ENCODE measurements at regions not wholly inside any gene's neighbourhood (a gene's known extent, or its start where the extent isn't known, plus 50 kb on each side); places are given as distances from the start of the nearest gene placed in this dataset.
A peak's percentile ranks its signal among the peaks of the same experiment; 100 is the strongest.

GRCh38 chr14:58805605-58806409 lies 168.0 kb downstream of the DACT1 start:
- no peaks in the 10 kb centered on the region for H3K4me1 Mint-ChIP-seq (ENCODE audit: low read depth)
- ATAC-seq (replicated peaks in 1 of 2) = no peak
- no peak overlapping the region for H3K4me3 Mint-ChIP-seq
- H3K9me3 Mint-ChIP-seq = peaks cover 1 to 4% of the 10 kb centered on the region in 2 donors
- no peaks in the 10 kb centered on the region for H3K27me3 Mint-ChIP-seq (ENCODE audit: low read depth)
- DNase-seq = no peak
- H3K36me3 Mint-ChIP-seq (ENCODE audit: insufficient read depth in 2 of 2) = no peaks in the 10 kb centered on the region
- no peak overlapping the region for H3K27ac Mint-ChIP-seq

- H3K36me3 Mint-ChIP-seq (ENCODE audit: insufficient read depth in 2 of 2) = no peaks in the 10 kb centered on the region
- peaks cover 7% of the 10 kb centered on the region for H3K4me1 Mint-ChIP-seq (ENCODE audit: low read depth)
- H3K4me3 Mint-ChIP-seq = no peak overlapping the region
- H3K9me3 Mint-ChIP-seq = peaks cover 1 to 4% of the 10 kb centered on the region in 2 donors
- no peaks in the 10 kb centered on the region for H3K27me3 Mint-ChIP-seq (ENCODE audit: low read depth)
- ATAC-seq (replicated peaks in 1 of 2) (no peak), DNase-seq (no peak)
- no peak overlapping the region for H3K27ac Mint-ChIP-seq
Measured at GRCh38 chr14:58807191-58807590, 169.4 kb downstream of the DACT1 start.

- Mint-ChIP-seq H3K27me3 (ENCODE audit: low read depth) (no peaks in the 10 kb centered on the region), H3K9me3 (peaks cover 0 to 3% of the 10 kb centered on the region in 2 donors), H3K4me3 (no peak overlapping the region), H3K4me1 (ENCODE audit: low read depth) (peaks cover 11% of the 10 kb centered on the region), H3K27ac (no peak overlapping the region), H3K36me3 (ENCODE audit: insufficient read depth in 2 of 2) (no peaks in the 10 kb centered on the region)
- ATAC-seq (replicated peaks in 1 of 2) (no peak), DNase-seq (no peak)
Measured at GRCh38 chr14:58808828-58809227, 171.1 kb downstream of the DACT1 start.

- H3K36me3 Mint-ChIP-seq (ENCODE audit: insufficient read depth in 2 of 2) = no peaks in the 10 kb centered on the region
- H3K27ac Mint-ChIP-seq = no peak overlapping the region
- peaks cover 11% of the 10 kb centered on the region for H3K4me1 Mint-ChIP-seq (ENCODE audit: low read depth)
- ATAC-seq (replicated peaks in 1 of 2) (no peak), DNase-seq (no peak)
- no peak overlapping the region for H3K4me3 Mint-ChIP-seq
- no peaks in the 10 kb centered on the region for H3K9me3 Mint-ChIP-seq
- no peaks in the 10 kb centered on the region for H3K27me3 Mint-ChIP-seq (ENCODE audit: low read depth)
Measured at GRCh38 chr14:58809520-58809919, 171.8 kb downstream of the DACT1 start.

- Mint-ChIP-seq H3K4me3 (no peak overlapping the region), H3K9me3 (no peaks in the 10 kb centered on the region)
Measured at GRCh38 chr14:58812050-58812910, 174.5 kb downstream of the DACT1 start.

GRCh38 chr14:58813745-58814144 lies 176.0 kb downstream of the DACT1 start:
- Mint-ChIP-seq H3K27me3 (ENCODE audit: low read depth) (no peaks in the 10 kb centered on the region), H3K4me3 (no peak overlapping the region), H3K9me3 (no peaks in the 10 kb centered on the region), H3K4me1 (ENCODE audit: low read depth) (peaks cover 11% of the 10 kb centered on the region), H3K27ac (no peak overlapping the region), H3K36me3 (ENCODE audit: insufficient read depth in 2 of 2) (no peaks in the 10 kb centered on the region)
- ATAC-seq (replicated peaks in 1 of 2) (no peak), DNase-seq (no peak)

More at GRCh38 chr14:58812050-58812910, 174.5 kb downstream of the DACT1 start:
- H3K36me3 Mint-ChIP-seq (ENCODE audit: insufficient read depth in 2 of 2) = no peaks in the 10 kb centered on the region
- DNase-seq = no peak
- peaks cover 11% of the 10 kb centered on the region for H3K4me1 Mint-ChIP-seq (ENCODE audit: low read depth)
- H3K27me3 Mint-ChIP-seq (ENCODE audit: low read depth) = no peaks in the 10 kb centered on the region
- ATAC-seq (replicated peaks in 1 of 2) = peak; percentile 67 to 86
- no peak overlapping the region for H3K27ac Mint-ChIP-seq

- H3K9me3 Mint-ChIP-seq = no peaks in the 10 kb centered on the region
- no peaks in the 10 kb centered on the region for H3K36me3 Mint-ChIP-seq (ENCODE audit: insufficient read depth in 2 of 2)
- peaks cover 13% of the 10 kb centered on the region for H3K4me1 Mint-ChIP-seq (ENCODE audit: low read depth)
- ATAC-seq (replicated peaks in 1 of 2) = no peak
- no peak for DNase-seq
- no peak overlapping the region for H3K4me3 Mint-ChIP-seq
- no peak overlapping the region for H3K27ac Mint-ChIP-seq
- no peaks in the 10 kb centered on the region for H3K27me3 Mint-ChIP-seq (ENCODE audit: low read depth)
Measured at GRCh38 chr14:58814466-58814865, 176.7 kb downstream of the DACT1 start.

- Mint-ChIP-seq H3K9me3 (no peaks in the 10 kb centered on the region), H3K4me3 (no peak overlapping the region), H3K27me3 (ENCODE audit: low read depth) (no peaks in the 10 kb centered on the region), H3K27ac (no peak overlapping the region), H3K4me1 (ENCODE audit: low read depth) (peaks cover 19% of the 10 kb centered on the region), H3K36me3 (ENCODE audit: insufficient read depth in 2 of 2) (no peaks in the 10 kb centered on the region)
- no peak for DNase-seq
- no peak for ATAC-seq (replicated peaks in 1 of 2)
Measured at GRCh38 chr14:58815161-58815701, 177.5 kb downstream of the DACT1 start.

- DNase-seq = no peak
- Mint-ChIP-seq H3K36me3 (ENCODE audit: insufficient read depth in 2 of 2) (no peaks in the 10 kb centered on the region), H3K27me3 (ENCODE audit: low read depth) (no peaks in the 10 kb centered on the region), H3K4me3 (no peak overlapping the region), H3K27ac (no peak overlapping the region), H3K9me3 (no peaks in the 10 kb centered on the region), H3K4me1 (ENCODE audit: low read depth) (peaks cover 19% of the 10 kb centered on the region)
- ATAC-seq (replicated peaks in 1 of 2) = no peak
Measured at GRCh38 chr14:58815794-58816193, 178.0 kb downstream of the DACT1 start.

- no peak for DNase-seq
- Mint-ChIP-seq H3K27me3 (ENCODE audit: low read depth) (no peaks in the 10 kb centered on the region), H3K36me3 (ENCODE audit: insufficient read depth in 2 of 2) (no peaks in the 10 kb centered on the region), H3K9me3 (no peaks in the 10 kb centered on the region), H3K4me3 (no peak overlapping the region), H3K27ac (no peak overlapping the region), H3K4me1 (ENCODE audit: low read depth) (peaks cover 18% of the 10 kb centered on the region)
- no peak for ATAC-seq (replicated peaks in 1 of 2)
Measured at GRCh38 chr14:58816416-58817115, 178.8 kb downstream of the DACT1 start.

- Mint-ChIP-seq H3K9me3 (no peaks in the 10 kb centered on the region), H3K4me3 (no peak overlapping the region), H3K36me3 (ENCODE audit: insufficient read depth in 2 of 2) (no peaks in the 10 kb centered on the region), H3K27me3 (ENCODE audit: low read depth) (no peaks in the 10 kb centered on the region), H3K27ac (no peak overlapping the region), H3K4me1 (ENCODE audit: low read depth) (peaks cover 8% of the 10 kb centered on the region)
- DNase-seq (no peak), ATAC-seq (replicated peaks in 1 of 2) (no peak)
Measured at GRCh38 chr14:58817846-58818245, 180.1 kb downstream of the DACT1 start.

GRCh38 chr14:58820032-58820431 lies 182.3 kb downstream of the DACT1 start:
- Mint-ChIP-seq H3K4me3 (no peak overlapping the region), H3K27ac (no peak overlapping the region), H3K9me3 (no peaks in the 10 kb centered on the region), H3K4me1 (ENCODE audit: low read depth) (peaks cover 8% of the 10 kb centered on the region), H3K27me3 (ENCODE audit: low read depth) (no peaks in the 10 kb centered on the region), H3K36me3 (ENCODE audit: insufficient read depth in 2 of 2) (no peaks in the 10 kb centered on the region)
- ATAC-seq (replicated peaks in 1 of 2) (no peak), DNase-seq (no peak)

GRCh38 chr14:58821421-58821820 lies 183.7 kb downstream of the DACT1 start:
- no peak for ATAC-seq (replicated peaks in 1 of 2)
- Mint-ChIP-seq H3K36me3 (ENCODE audit: insufficient read depth in 2 of 2) (no peaks in the 10 kb centered on the region), H3K27me3 (ENCODE audit: low read depth) (no peaks in the 10 kb centered on the region), H3K9me3 (peaks cover 2% of the 10 kb centered on the region in 2 donors), H3K27ac (no peak overlapping the region), H3K4me1 (ENCODE audit: low read depth) (peaks cover 8% of the 10 kb centered on the region), H3K4me3 (no peak overlapping the region)
- no peak for DNase-seq

All from activated T-cell treated with anti-CD3 and anti-CD28 coated beads, Interleukin-2, amount 50 U/mL, for 72 hours (primary cell).